A549 (cell line): ENCODE measurements at regions not wholly inside any gene's neighbourhood (a gene's known extent, or its start where the extent isn't known, plus 50 kb on each side); places are given as distances from the start of the nearest gene placed in this dataset.

Source experiments
- ATAC-seq, 2 experiments: fragments of 200-7000 bp in 1 of 2; fragments of >200 bp in 1 of 2; cut with Nextera tagmentation in 1 of 2; cut with Tn5 transposase in 1 of 2; 3 replicates each; pipeline versions ENCODE4 v1.8.0 to v1.9.1; 2018 to 2020; ENCODE audit warnings: mild to moderate bottlenecking in 1 of 2, moderate library complexity in 1 of 2
- CTCF ChIA-PET: fragments of 300-600 bp; sonication (Branson Sonifier 250); formaldehyde crosslinking; extraction: SDS; loops from one replicate; lab custom pipeline; 2021; ENCODE audit warnings: antibody characterized with exemption, inconsistent platforms; lab: Yijun Ruan, JAX
- POLR2A ChIA-PET: fragments of 350-600 bp; formaldehyde crosslinking; extraction: SDS; loops from one replicate; lab custom pipeline; 2021; ENCODE audit warnings: antibody characterized with exemption, inconsistent platforms; lab: Yijun Ruan, JAX
- DNase-seq, 2 experiments: peaks; one replicate each; pipeline versions ENCODE4 v3.0.0 to v3.0.0-alpha.2; 2011 to 2016; ENCODE audit warnings: low read depth in 1 of 2, low spot score in 1 of 2
- FAIRE-seq: peaks from 2 replicates; lab custom pipeline; 2011; peaks lifted over from hg19 to GRCh38; lab: Jason Lieb, UNC
- H3K27ac ChIP-seq, 2 experiments: fragments of >200 bp; sonication (Bioruptor Twin); formaldehyde crosslinking; 3 replicates each; pipeline ENCODE4 v1.5.1; 2016 to 2017
- H3K4me1 ChIP-seq: fragments of >200 bp; sonication (Bioruptor Twin); formaldehyde crosslinking; 3 replicates; pipeline ENCODE4 v1.6.1; 2016
- H3K4me2 ChIP-seq: fragments of >200 bp; sonication (Bioruptor Twin); formaldehyde crosslinking; 3 replicates; pipeline ENCODE4 v1.6.1; 2016
- H3K4me3 ChIP-seq: fragments of >200 bp; sonication (Bioruptor Twin); formaldehyde crosslinking; 3 replicates; pipeline ENCODE4 v1.5.1; 2016
- H3K9me3 ChIP-seq: fragments of >200 bp; sonication (Bioruptor Twin); formaldehyde crosslinking; 3 replicates; pipeline ENCODE4 v1.6.1; 2016
- ATOH8 ChIP-seq: fragments of 250-450 bp; sonication (Bioruptor Pico); IDR thresholded peaks from 2 replicates; pipeline ENCODE4 v1.5.0; 2020; ENCODE audit warnings: low read depth, mild to moderate bottlenecking, moderate library complexity
- BHLHE40 ChIP-seq: IDR thresholded peaks from 2 replicates; pipeline ENCODE4 v1.6.1; 2012; ENCODE audit warnings: low read depth, low read length, inconsistent platforms
- CHD2 ChIP-seq: fragments of 150-350 bp; IDR thresholded peaks from 2 replicates; pipeline ENCODE4 v1.6.1; 2014; ENCODE audit warnings: low read length; ENCODE audit not compliant: partially characterized antibody
- CHD4 ChIP-seq: fragments of 200-600 bp; sonication (generic); IDR thresholded peaks from 2 replicates; pipeline ENCODE4 v1.6.1; 2016; ENCODE audit warnings: antibody characterized with exemption, mild to moderate bottlenecking, borderline replicate concordance
- E2F6 ChIP-seq: IDR thresholded peaks from 2 replicates; pipeline ENCODE4 v1.6.1; 2012; ENCODE audit warnings: low read depth, borderline replicate concordance
- EHF ChIP-seq: fragments of 250-450 bp; sonication (Bioruptor Pico); IDR thresholded peaks from 2 replicates; pipeline ENCODE4 v1.5.0; 2020; ENCODE audit warnings: mild to moderate bottlenecking
- ESRRA ChIP-seq: fragments of 150-350 bp; IDR thresholded peaks from 2 replicates; pipeline ENCODE4 v1.6.1; 2014; ENCODE audit warnings: mild to moderate bottlenecking, low read length, borderline replicate concordance
- GATA3 ChIP-seq: IDR thresholded peaks from 2 replicates; pipeline ENCODE4 v1.6.1; 2012; ENCODE audit warnings: borderline replicate concordance
- HDAC2 ChIP-seq: fragments of 200-600 bp; sonication (generic); IDR thresholded peaks from 2 replicates; pipeline ENCODE4 v1.6.1; 2016
- HOXA7 ChIP-seq: fragments of 250-450 bp; sonication (Bioruptor Pico); IDR thresholded peaks from 2 replicates; pipeline ENCODE4 v1.5.0; 2020; ENCODE audit warnings: mild to moderate bottlenecking, moderate library complexity
- HOXB13 ChIP-seq: fragments of 250-450 bp; sonication (Bioruptor Pico); IDR thresholded peaks from 2 replicates; pipeline ENCODE4 v1.5.0; 2020; ENCODE audit warnings: low read depth, mild to moderate bottlenecking, moderate library complexity
- JUN ChIP-seq, 2 experiments: fragments of >200 bp; sonication (Bioruptor Twin); formaldehyde crosslinking; IDR thresholded peaks; 2 replicates in 1 of 2; 3 replicates in 1 of 2; pipeline ENCODE4 v1.6.1; 2016 to 2017
- JUNB ChIP-seq: fragments of >200 bp; sonication (Bioruptor Twin); formaldehyde crosslinking; IDR thresholded peaks from 2 replicates; pipeline ENCODE4 v1.6.1; 2016
- KDM1A ChIP-seq: fragments of 200-600 bp; sonication (generic); IDR thresholded peaks from 2 replicates; pipeline ENCODE4 v1.6.1; 2016; ENCODE audit warnings: low read depth, mild to moderate bottlenecking
- MAX ChIP-seq: IDR thresholded peaks from 2 replicates; pipeline ENCODE4 v1.6.1; 2012
- MYC ChIP-seq: IDR thresholded peaks from 2 replicates; pipeline ENCODE4 v1.6.1; 2012; ENCODE audit warnings: mild to moderate bottlenecking, inconsistent platforms, low read length, improper control_type of control experiment, borderline replicate concordance
- NFE2L2 ChIP-seq: fragments of 150-350 bp; conservative IDR thresholded peaks from 2 replicates; pipeline ENCODE4 v1.6.1; 2014; ENCODE audit warnings: low read length
- NPAS2 ChIP-seq: fragments of 250-450 bp; sonication (Bioruptor Pico); IDR thresholded peaks from 2 replicates; pipeline ENCODE4 v1.8.0; 2022; ENCODE audit warnings: mild to moderate bottlenecking, moderate library complexity, borderline replicate concordance
- NR3C1 ChIP-seq: fragments of >200 bp; sonication (Bioruptor Twin); formaldehyde crosslinking; IDR thresholded peaks from 3 replicates; pipeline ENCODE4 v1.6.1; 2017
- PBX3 ChIP-seq: IDR thresholded peaks from 2 replicates; pipeline ENCODE4 v1.6.1; 2012
- PHF8 ChIP-seq: fragments of 200-600 bp; sonication (generic); IDR thresholded peaks from 2 replicates; pipeline ENCODE4 v1.6.1; 2016; ENCODE audit warnings: low read depth, mild to moderate bottlenecking, antibody characterized with exemption, moderate library complexity, borderline replicate concordance
- POLR2AphosphoS2 ChIP-seq: conservative IDR thresholded peaks from 2 replicates; pipeline ENCODE4 v1.6.1; 2012; ENCODE audit warnings: low read length, improper control_type of control experiment, inconsistent platforms
- RAD21 ChIP-seq, 2 experiments: fragments of >200 bp in 1 of 2; sonication (Bioruptor Twin) in 1 of 2; formaldehyde crosslinking in 1 of 2; IDR thresholded peaks in 1 of 2; conservative IDR thresholded peaks in 1 of 2; 2 replicates in 1 of 2; 3 replicates in 1 of 2; pipeline ENCODE4 v1.6.1; 2012 to 2018; ENCODE audit warnings: inconsistent platforms in 1 of 2
- SREBF2 ChIP-seq: fragments of 450-650 bp; IDR thresholded peaks from 2 replicates; pipeline ENCODE4 v1.6.1; 2014; ENCODE audit warnings: mild to moderate bottlenecking, moderate library complexity
- TFCP2L1 ChIP-seq: fragments of 250-450 bp; sonication (Bioruptor Pico); IDR thresholded peaks from 2 replicates; pipeline ENCODE4 v1.5.0; 2021; ENCODE audit warnings: mild to moderate bottlenecking
- TP53 ChIP-seq: fragments of 250-450 bp; sonication (Bioruptor Pico); IDR thresholded peaks from 2 replicates; pipeline ENCODE4 v1.5.0; 2021; ENCODE audit warnings: mild to moderate bottlenecking, moderate library complexity
- ZC3H11A ChIP-seq: fragments of 450-650 bp; IDR thresholded peaks from 2 replicates; pipeline ENCODE4 v1.6.1; 2014; ENCODE audit warnings: antibody characterized with exemption, mild to moderate bottlenecking
- ZNF302 ChIP-seq: fragments of 250-450 bp; sonication (Bioruptor Pico); IDR thresholded peaks from 2 replicates; pipeline ENCODE4 v1.9.0; 2021; ENCODE audit warnings: inconsistent platforms, mild to moderate bottlenecking, moderate library complexity
- ZSCAN20 ChIP-seq: fragments of 250-450 bp; sonication (Bioruptor Pico); IDR thresholded peaks from 2 replicates; pipeline ENCODE4 v1.8.0; 2022; ENCODE audit warnings: mild to moderate bottlenecking, moderate library complexity
- WGBS: methylation state at CpG from one replicate; pipeline ENCODE4 v1.1.6; 2017; ENCODE audit errors: missing lambda C conversion rate; 5-methylcytosine and 5-hydroxymethylcytosine counted together

GRCh38 chr1:199157494-199157893, 518.7 kb downstream of the PTPRC start:
- POLR2A ChIA-PET = no interaction called here
- H3K27ac ChIP-seq = no peak overlapping the region
- CTCF ChIA-PET = no interaction called here

GRCh38 chr1:199160521-199161318, 521.9 kb downstream of the PTPRC start:
- Histone ChIP-seq H3K4me2 (no peak overlapping the region), H3K27ac (no peak overlapping the region), H3K4me1 (no peaks in the 10 kb centered on the region), H3K4me3 (no peak overlapping the region), H3K9me3 (no peaks in the 10 kb centered on the region)
- FAIRE-seq = no peak
- no peak for ATAC-seq
- ChIA-PET POLR2A (no interaction called here), CTCF (no interaction called here)
- WGBS = 16% methylated on average over 1 of the region's 1 CpG
- no peak for DNase-seq
- no peak for TF ChIP-seq ATOH8 (CRISPR knock-in tag)
- TF ChIP-seq MYC = no peak
- no peak for TF ChIP-seq ESRRA
- no peak for TF ChIP-seq ZSCAN20 (CRISPR knock-in tag)
- TF ChIP-seq NPAS2 (CRISPR knock-in tag) = no peak
- TF ChIP-seq ZNF302 (CRISPR knock-in tag) = no peak
- TF ChIP-seq MAX = no peak
- no peak for TF ChIP-seq SREBF2
- TF ChIP-seq HOXB13 (CRISPR knock-in tag) = no peak
- TF ChIP-seq POLR2AphosphoS2 = no peak
- TF ChIP-seq NR3C1 = no peak
- no peak for TF ChIP-seq E2F6
- TF ChIP-seq CHD4 = no peak
- no peak for TF ChIP-seq TP53 (CRISPR knock-in tag)
- no peak for TF ChIP-seq RAD21 (conservative IDR thresholded peaks at IDR 0.05 in 1 of 2, IDR thresholded peaks at IDR 0.05 in 1 of 2)
- no peak for TF ChIP-seq EHF
- no peak for TF ChIP-seq KDM1A
- no peak for TF ChIP-seq PHF8
- no peak for TF ChIP-seq CHD2

More at GRCh38 chr1:199157494-199157893, 518.7 kb downstream of the PTPRC start:
- no peak for DNase-seq
- TF ChIP-seq ZC3H11A (no peak), HDAC2 (no peak), JUNB (no peak), TFCP2L1 (no peak), GATA3 (no peak), NFE2L2 (no peak), ZNF302 (CRISPR knock-in tag) (no peak), PBX3 (no peak), ESRRA (no peak), HOXA7 (CRISPR knock-in tag) (no peak), CHD4 (no peak), ATOH8 (CRISPR knock-in tag) (no peak), ZSCAN20 (CRISPR knock-in tag) (no peak), BHLHE40 (no peak), EHF (no peak), PHF8 (no peak), MYC (no peak), JUN (IDR thresholded peaks at IDR 0.05) (no peak)
- H3K4me3 ChIP-seq = no peak overlapping the region
- no peaks in the 10 kb centered on the region for H3K9me3 ChIP-seq
- H3K4me1 ChIP-seq = no peaks in the 10 kb centered on the region
- ATAC-seq = no peak
- H3K4me2 ChIP-seq = no peak overlapping the region
- FAIRE-seq = no peak
